Vagina (tissue), 2 donors: ENCODE measurements at regions not wholly inside any gene's neighbourhood (a gene's known extent, or its start where the extent isn't known, plus 50 kb on each side); places are given as distances from the start of the nearest gene placed in this dataset.

Source experiments
- POLR2A ChIP-seq, 2 donors: fragments of 450-650 bp; IDR thresholded peaks; one replicate each; pipeline ENCODE4 v1.6.1; 2017; ENCODE audit warnings: antibody characterized with exemption in 2 of 2, mild to moderate bottlenecking in 2 of 2, moderate library complexity in 2 of 2
- POLR2AphosphoS5 ChIP-seq, 2 donors: sonication (generic); formaldehyde crosslinking; IDR thresholded peaks; one replicate each; pipeline ENCODE4 v1.9.0; 2017; ENCODE audit warnings: antibody characterized with exemption in 2 of 2, mild to moderate bottlenecking in 2 of 2, low read depth in 1 of 2; ENCODE audit not compliant: insufficient read depth in 1 of 2

- TF ChIP-seq POLR2AphosphoS5 (IDR thresholded peaks at IDR 0.05; ENCODE audit: insufficient read depth in 1 of 2, low read depth in 1 of 2), result no peak
- TF ChIP-seq POLR2A (IDR thresholded peaks at IDR 0.05), result no peak
Measured at GRCh38 chr7:67343572-67343971, 346.9 kb downstream of the TYW1 start.
